ENCODE measurements at regions not wholly inside any gene's neighbourhood (a gene's known extent, or its start where the extent isn't known, plus 50 kb on each side); places are given as distances from the start of the nearest gene placed in this dataset.

DNA sequence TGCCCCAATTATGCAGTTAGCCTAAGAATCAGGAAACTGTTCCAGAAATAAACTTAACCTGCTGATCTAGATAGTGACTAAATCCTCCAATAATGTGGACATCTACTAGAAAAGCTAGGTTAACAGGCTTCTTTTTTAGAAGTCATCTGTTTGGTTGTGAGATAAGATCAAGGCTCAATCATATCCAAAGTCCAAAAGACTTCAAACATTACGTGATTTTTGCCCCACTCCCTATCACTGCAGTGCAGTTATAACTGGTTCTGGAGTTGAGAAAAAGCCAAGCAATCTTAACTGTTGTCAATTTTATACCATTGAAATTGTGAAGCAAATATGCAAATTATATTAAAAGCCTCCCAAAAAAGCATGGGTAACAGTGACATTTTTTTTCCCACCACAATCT lies 781.4 kb downstream of the KLHL13 start:
- no peak for TF ChIP-seq POLR2A (IDR thresholded peaks at IDR 0.05)
- TF ChIP-seq, protein P1, sequence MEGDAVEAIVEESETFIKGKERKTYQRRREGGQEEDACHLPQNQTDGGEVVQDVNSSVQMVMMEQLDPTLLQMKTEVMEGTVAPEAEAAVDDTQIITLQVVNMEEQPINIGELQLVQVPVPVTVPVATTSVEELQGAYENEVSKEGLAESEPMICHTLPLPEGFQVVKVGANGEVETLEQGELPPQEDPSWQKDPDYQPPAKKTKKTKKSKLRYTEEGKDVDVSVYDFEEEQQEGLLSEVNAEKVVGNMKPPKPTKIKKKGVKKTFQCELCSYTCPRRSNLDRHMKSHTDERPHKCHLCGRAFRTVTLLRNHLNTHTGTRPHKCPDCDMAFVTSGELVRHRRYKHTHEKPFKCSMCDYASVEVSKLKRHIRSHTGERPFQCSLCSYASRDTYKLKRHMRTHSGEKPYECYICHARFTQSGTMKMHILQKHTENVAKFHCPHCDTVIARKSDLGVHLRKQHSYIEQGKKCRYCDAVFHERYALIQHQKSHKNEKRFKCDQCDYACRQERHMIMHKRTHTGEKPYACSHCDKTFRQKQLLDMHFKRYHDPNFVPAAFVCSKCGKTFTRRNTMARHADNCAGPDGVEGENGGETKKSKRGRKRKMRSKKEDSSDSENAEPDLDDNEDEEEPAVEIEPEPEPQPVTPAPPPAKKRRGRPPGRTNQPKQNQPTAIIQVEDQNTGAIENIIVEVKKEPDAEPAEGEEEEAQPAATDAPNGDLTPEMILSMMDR (IDR thresholded peaks at IDR 0.05) = no peak
- H3K36me3 ChIP-seq = no peaks in the 10 kb centered on the region
- no peak overlapping the region for H3K4me3 ChIP-seq
- H3K4me1 ChIP-seq = no peaks in the 10 kb centered on the region
- H3K27me3 ChIP-seq = no peaks in the 10 kb centered on the region
- no peak for DNase-seq
- no peaks in the 10 kb centered on the region for H3K9me3 ChIP-seq
- no peak overlapping the region for H3K27ac ChIP-seq

DNA sequence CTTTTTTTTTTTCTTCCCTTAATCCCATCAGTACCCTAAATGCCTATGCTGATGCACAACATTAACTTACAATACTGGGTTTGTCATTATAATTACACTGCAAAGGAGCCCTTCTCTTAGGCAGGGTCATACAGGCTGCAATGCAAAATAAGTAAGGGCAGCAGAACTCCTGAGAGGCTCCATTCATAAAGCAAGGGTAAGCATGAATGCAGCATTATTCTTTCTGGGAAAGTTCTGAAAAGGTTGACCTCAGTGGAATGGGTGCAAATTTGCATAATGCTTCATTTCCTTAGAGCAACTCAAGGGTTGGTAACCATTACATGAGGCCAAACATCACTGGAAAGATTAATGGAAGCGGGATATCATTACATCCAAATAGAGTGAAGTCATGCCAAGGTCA lies 789.2 kb downstream of the KLHL13 start:
- Histone ChIP-seq H3K9me3 (no peaks in the 10 kb centered on the region), H3K4me1 (no peaks in the 10 kb centered on the region), H3K27me3 (no peaks in the 10 kb centered on the region), H3K4me3 (no peak overlapping the region), H3K36me3 (no peaks in the 10 kb centered on the region), H3K27ac (no peak overlapping the region)
- DNase-seq = no peak
- TF ChIP-seq, protein P1 (IDR thresholded peaks at IDR 0.05) = no peak
- TF ChIP-seq POLR2A (IDR thresholded peaks at IDR 0.05) = no peak

DNA sequence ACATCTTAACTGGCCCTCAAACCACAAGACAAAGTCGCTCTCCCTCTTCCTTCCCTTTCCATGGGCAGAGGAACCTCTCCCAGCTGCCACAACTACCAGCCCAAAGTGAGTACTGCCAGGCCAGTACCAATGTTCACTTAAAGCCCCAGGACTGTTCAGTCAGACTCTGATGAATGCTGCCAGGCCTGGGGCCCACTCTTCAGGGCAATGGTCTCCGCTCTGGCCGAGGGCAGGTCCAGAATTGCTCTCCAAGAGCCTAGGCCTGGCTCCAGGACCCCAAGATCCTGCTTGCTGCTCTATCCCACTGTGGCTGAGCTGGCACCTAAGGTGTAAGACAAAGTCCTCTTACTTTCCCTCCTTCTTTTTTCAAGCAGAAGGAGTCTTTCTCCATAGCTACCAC lies 790.9 kb downstream of the KLHL13 start:
- no peak overlapping the region for H3K4me3 ChIP-seq
- no peak overlapping the region for H3K27ac ChIP-seq
- TF ChIP-seq, protein P1 (IDR thresholded peaks at IDR 0.05) = no peak
- TF ChIP-seq POLR2A (IDR thresholded peaks at IDR 0.05) = no peak
- DNase-seq = no peak
- H3K36me3 ChIP-seq = no peaks in the 10 kb centered on the region
- no peaks in the 10 kb centered on the region for H3K9me3 ChIP-seq
- H3K27me3 ChIP-seq = no peaks in the 10 kb centered on the region
- H3K4me1 ChIP-seq = no peaks in the 10 kb centered on the region

DNA sequence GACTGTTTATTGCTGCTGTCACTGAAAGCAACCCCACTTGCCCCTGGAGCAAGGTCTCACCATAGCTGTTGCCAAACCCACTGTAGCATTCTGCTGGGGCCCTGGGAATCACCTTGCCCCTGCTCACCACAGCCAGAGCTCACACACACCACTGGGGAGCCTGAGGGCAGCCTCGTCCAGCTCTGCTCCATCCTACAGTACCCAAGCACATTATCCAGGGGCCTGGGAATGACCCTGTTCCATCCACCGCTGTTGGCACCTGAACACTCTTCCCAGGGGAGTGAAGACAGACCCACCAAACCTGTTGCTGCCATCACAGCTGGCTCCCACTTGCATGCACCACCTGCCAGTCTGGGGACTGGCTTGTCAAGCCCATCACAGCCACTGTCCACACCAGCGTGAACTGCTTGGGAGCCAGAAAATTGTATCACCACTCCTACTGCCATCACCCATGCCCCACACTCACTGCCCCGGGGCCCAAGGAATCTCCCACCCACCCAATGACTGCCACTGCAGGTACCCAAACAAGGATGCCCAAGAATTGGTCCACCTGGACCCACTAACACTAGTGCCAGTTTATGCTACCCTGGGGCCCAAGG lies 811.3 kb downstream of the KLHL13 start:
- Histone ChIP-seq H3K4me1 (no peaks in the 10 kb centered on the region), H3K9me3 (no peaks in the 10 kb centered on the region), H3K27me3 (no peaks in the 10 kb centered on the region), H3K27ac (no peak overlapping the region), H3K36me3 (no peaks in the 10 kb centered on the region), H3K4me3 (no peak overlapping the region)
- TF ChIP-seq, protein P1 (IDR thresholded peaks at IDR 0.05) = no peak
- no peak for TF ChIP-seq POLR2A (IDR thresholded peaks at IDR 0.05)
- DNase-seq = no peak

DNA sequence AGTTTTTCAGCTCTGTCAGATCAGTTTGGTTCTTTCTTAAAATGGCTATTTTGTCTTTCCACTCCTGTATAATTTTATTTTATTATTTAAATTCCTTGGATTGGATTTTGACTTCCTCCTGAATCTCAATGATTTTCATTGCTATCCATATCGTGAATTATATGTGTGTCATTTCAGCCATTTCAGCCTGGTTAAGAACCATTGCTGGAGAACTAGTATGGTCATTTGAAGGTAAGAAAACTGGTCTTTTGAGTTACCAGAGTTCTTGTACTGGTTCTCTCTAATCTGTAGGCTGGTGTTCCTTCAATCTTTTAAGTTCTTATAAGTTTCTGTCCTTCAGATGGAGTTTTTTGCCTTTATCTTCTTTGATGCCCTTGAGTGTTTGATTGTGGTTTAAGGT lies 815.5 kb downstream of the KLHL13 start:
- H3K4me1 ChIP-seq = no peaks in the 10 kb centered on the region
- TF ChIP-seq, protein P1 (IDR thresholded peaks at IDR 0.05) = no peak
- no peak for TF ChIP-seq POLR2A (IDR thresholded peaks at IDR 0.05)
- no peak for DNase-seq
- no peak overlapping the region for H3K4me3 ChIP-seq
- H3K9me3 ChIP-seq = no peaks in the 10 kb centered on the region
- H3K36me3 ChIP-seq = no peaks in the 10 kb centered on the region
- H3K27ac ChIP-seq = no peak overlapping the region
- no peaks in the 10 kb centered on the region for H3K27me3 ChIP-seq

DNA sequence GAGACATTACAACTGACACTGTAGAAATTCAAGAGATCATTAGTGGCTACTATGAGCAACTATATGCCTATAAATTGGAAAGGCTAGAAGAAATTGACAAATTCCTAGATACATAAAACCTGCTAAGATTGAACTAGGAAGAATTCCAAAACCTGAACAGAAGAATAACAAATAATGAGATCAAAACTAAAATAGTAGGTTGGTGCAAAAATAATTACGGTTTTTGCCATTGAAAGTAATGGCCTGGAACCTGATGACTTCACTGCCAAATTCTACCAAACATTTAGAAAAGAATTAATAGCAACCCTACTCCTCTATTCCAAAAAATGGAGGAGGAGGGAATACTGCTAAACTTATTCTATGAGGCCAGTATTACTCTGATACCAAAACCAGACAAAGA lies 824.9 kb downstream of the KLHL13 start:
- Histone ChIP-seq H3K36me3 (no peaks in the 10 kb centered on the region), H3K9me3 (no peaks in the 10 kb centered on the region), H3K4me3 (no peak overlapping the region), H3K4me1 (no peaks in the 10 kb centered on the region), H3K27me3 (no peaks in the 10 kb centered on the region), H3K27ac (no peak overlapping the region)
- DNase-seq = no peak
- TF ChIP-seq, protein P1 (IDR thresholded peaks at IDR 0.05) = no peak
- TF ChIP-seq POLR2A (IDR thresholded peaks at IDR 0.05) = no peak
